ENCODE measurements at regions not wholly inside any gene's neighbourhood (a gene's known extent, or its start where the extent isn't known, plus 50 kb on each side); places are given as distances from the start of the nearest gene placed in this dataset.

GRCh38 chr6:27694547-27694874 is 217.7 kb downstream of the OR2B2 start:
- TF ChIP-seq, protein P1, sequence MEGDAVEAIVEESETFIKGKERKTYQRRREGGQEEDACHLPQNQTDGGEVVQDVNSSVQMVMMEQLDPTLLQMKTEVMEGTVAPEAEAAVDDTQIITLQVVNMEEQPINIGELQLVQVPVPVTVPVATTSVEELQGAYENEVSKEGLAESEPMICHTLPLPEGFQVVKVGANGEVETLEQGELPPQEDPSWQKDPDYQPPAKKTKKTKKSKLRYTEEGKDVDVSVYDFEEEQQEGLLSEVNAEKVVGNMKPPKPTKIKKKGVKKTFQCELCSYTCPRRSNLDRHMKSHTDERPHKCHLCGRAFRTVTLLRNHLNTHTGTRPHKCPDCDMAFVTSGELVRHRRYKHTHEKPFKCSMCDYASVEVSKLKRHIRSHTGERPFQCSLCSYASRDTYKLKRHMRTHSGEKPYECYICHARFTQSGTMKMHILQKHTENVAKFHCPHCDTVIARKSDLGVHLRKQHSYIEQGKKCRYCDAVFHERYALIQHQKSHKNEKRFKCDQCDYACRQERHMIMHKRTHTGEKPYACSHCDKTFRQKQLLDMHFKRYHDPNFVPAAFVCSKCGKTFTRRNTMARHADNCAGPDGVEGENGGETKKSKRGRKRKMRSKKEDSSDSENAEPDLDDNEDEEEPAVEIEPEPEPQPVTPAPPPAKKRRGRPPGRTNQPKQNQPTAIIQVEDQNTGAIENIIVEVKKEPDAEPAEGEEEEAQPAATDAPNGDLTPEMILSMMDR (IDR thresholded peaks at IDR 0.05), result no peak
- TF ChIP-seq POLR2A (IDR thresholded peaks at IDR 0.05), result no peak

All from uterus (tissue), 2 donors.